ENCODE measurements at regions not wholly inside any gene's neighbourhood (a gene's known extent, or its start where the extent isn't known, plus 50 kb on each side); places are given as distances from the start of the nearest gene placed in this dataset.

DNA sequence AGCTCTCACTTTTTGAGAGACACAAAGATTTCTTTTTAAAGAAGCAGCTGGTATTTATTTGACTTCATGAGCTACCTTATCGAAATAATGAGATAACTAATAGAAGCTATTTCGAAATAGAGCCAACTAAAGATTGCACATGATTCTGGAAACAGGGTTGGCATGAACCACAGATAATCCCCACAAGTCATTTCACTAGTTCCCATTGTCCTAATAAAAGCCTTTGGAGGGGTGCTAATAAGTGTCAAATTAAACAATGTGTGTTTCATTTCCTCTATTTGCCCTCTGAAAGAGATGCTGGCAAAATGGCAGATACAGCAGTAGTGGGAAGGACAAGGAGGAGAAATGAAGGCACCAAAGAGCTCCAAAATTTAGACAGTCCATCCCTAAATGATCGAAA is 78.6 kb upstream of the RIPOR2 start:
- TF ChIP-seq, protein P1, sequence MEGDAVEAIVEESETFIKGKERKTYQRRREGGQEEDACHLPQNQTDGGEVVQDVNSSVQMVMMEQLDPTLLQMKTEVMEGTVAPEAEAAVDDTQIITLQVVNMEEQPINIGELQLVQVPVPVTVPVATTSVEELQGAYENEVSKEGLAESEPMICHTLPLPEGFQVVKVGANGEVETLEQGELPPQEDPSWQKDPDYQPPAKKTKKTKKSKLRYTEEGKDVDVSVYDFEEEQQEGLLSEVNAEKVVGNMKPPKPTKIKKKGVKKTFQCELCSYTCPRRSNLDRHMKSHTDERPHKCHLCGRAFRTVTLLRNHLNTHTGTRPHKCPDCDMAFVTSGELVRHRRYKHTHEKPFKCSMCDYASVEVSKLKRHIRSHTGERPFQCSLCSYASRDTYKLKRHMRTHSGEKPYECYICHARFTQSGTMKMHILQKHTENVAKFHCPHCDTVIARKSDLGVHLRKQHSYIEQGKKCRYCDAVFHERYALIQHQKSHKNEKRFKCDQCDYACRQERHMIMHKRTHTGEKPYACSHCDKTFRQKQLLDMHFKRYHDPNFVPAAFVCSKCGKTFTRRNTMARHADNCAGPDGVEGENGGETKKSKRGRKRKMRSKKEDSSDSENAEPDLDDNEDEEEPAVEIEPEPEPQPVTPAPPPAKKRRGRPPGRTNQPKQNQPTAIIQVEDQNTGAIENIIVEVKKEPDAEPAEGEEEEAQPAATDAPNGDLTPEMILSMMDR (IDR thresholded peaks at IDR 0.05) = no peak
- TF ChIP-seq POLR2A (IDR thresholded peaks at IDR 0.05) = no peak
- TF ChIP-seq POLR2AphosphoS5 (IDR thresholded peaks at IDR 0.05) = no peak
